Glutamatergic neuron (in vitro differentiated cells): ENCODE measurements at regions not wholly inside any gene's neighbourhood (a gene's known extent, or its start where the extent isn't known, plus 50 kb on each side); places are given as distances from the start of the nearest gene placed in this dataset.

ENCODE experiments used
- DNase-seq: peaks from one replicate; pipeline ENCODE4 v3.0.0; 2022
- H3K27ac Mint-ChIP-seq: one replicate; pipeline ENCODE4 v1.8.0; 2020; ENCODE audit warnings: mild to moderate bottlenecking, mixed read lengths, inconsistent platforms; ENCODE audit not compliant: unreplicated experiment
- H3K27me3 Mint-ChIP-seq: one replicate; pipeline ENCODE4 v1.8.0; 2020; ENCODE audit warnings: mild to moderate bottlenecking, moderate library complexity, mixed read lengths, inconsistent platforms; ENCODE audit not compliant: unreplicated experiment
- H3K36me3 Mint-ChIP-seq: one replicate; pipeline ENCODE4 v1.8.0; 2020; ENCODE audit warnings: mild to moderate bottlenecking, mixed read lengths, inconsistent platforms; ENCODE audit not compliant: unreplicated experiment
- H3K4me1 Mint-ChIP-seq: one replicate; pipeline ENCODE4 v1.8.0; 2020; ENCODE audit warnings: mild to moderate bottlenecking, low read depth, mixed read lengths, inconsistent platforms; ENCODE audit not compliant: unreplicated experiment
- H3K4me3 Mint-ChIP-seq: one replicate; pipeline ENCODE4 v1.8.0; 2020; ENCODE audit warnings: mild to moderate bottlenecking, mixed read lengths, inconsistent platforms; ENCODE audit not compliant: unreplicated experiment
- H3K9me3 Mint-ChIP-seq: one replicate; pipeline ENCODE4 v1.8.0; 2020; ENCODE audit warnings: mild to moderate bottlenecking, moderate library complexity, mixed read lengths, inconsistent platforms; ENCODE audit not compliant: unreplicated experiment
- TF ChIP-seq, protein P1 (sequence below): fragments of 200-600 bp; sonication (generic); IDR thresholded peaks from one replicate; pipeline ENCODE4 v1.5.0; 2021; ENCODE audit not compliant: partially characterized antibody, unreplicated experiment

DNA sequence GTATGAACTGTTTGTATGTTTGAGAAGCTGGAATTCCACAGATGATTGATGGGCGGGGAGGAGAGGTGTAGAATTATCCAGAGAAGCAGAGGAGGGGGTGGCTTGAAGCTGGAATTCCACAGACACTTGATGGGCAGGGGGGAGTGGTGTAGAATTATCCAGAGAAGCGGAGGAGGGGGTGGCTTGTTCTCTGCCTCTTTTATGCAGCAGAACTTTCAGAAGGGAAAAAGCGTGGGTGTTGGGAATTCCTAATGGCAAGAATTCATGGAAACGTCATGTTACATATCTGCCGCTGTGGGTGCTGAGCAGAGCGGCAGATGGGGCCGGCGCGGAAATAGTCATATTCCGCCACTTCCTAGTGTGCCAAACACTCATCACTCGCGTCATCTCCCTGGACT, 167.9 kb upstream of the KCNG1 start:
- no peak overlapping the region for H3K4me3 Mint-ChIP-seq
- peaks cover 7% of the 10 kb centered on the region for H3K36me3 Mint-ChIP-seq
- peaks cover 5% of the 10 kb centered on the region for H3K27me3 Mint-ChIP-seq
- TF ChIP-seq, protein P1, sequence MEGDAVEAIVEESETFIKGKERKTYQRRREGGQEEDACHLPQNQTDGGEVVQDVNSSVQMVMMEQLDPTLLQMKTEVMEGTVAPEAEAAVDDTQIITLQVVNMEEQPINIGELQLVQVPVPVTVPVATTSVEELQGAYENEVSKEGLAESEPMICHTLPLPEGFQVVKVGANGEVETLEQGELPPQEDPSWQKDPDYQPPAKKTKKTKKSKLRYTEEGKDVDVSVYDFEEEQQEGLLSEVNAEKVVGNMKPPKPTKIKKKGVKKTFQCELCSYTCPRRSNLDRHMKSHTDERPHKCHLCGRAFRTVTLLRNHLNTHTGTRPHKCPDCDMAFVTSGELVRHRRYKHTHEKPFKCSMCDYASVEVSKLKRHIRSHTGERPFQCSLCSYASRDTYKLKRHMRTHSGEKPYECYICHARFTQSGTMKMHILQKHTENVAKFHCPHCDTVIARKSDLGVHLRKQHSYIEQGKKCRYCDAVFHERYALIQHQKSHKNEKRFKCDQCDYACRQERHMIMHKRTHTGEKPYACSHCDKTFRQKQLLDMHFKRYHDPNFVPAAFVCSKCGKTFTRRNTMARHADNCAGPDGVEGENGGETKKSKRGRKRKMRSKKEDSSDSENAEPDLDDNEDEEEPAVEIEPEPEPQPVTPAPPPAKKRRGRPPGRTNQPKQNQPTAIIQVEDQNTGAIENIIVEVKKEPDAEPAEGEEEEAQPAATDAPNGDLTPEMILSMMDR = no peak
- H3K27ac Mint-ChIP-seq = no peak overlapping the region
- DNase-seq = no peak
- peaks cover 11% of the 10 kb centered on the region for H3K4me1 Mint-ChIP-seq
- no peaks in the 10 kb centered on the region for H3K9me3 Mint-ChIP-seq

DNA sequence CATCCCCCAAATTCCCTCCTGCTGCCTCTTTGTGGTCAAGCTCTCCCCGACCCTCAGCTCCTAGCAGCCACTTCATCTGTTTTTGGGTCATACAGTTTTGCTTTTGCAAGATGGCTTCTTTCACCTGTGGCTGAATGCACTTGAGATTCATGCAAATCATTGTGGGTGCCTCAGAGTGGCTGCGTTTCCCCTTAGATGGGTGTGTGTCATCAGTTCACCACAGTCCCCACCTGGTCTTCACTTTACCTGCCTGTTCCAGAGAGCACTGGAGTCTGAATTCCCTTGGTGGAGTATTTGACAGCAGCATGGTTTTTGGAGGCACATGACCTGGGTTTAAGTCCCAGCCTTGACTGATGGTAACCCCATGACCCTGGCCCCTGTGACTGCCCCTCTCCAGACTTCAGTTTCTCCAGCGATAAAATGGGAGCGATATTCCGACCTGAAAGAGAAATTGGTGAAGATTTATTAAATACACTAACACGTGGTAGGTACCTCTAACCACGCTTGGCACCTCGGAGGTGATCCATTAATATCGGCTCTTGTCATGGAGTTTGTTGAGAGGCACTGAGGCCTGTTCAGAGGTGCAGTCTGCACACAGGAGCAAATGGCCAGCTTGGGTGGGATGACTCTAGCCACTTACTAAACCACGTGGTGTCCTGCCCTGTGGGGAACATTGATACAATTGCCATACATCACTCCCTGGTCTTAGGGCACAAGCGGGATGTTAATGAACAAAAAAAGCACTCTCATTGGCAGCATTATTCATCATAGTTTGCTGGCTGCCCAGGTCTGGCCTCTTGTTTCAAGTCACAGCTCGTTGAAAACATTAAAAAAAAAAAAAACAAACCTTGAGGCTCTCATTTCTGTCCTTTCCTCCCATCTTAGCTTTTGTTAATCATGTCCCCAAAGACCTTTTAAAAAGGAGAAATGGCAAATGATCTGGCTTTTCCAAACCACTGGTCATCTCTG, 167.2 kb upstream of the KCNG1 start:
- Mint-ChIP-seq H3K27ac (no peak overlapping the region), H3K36me3 (peaks cover under 1% of the 10 kb centered on the region), H3K9me3 (no peaks in the 10 kb centered on the region), H3K4me3 (no peak overlapping the region), H3K4me1 (peaks cover 11% of the 10 kb centered on the region), H3K27me3 (peaks cover 5% of the 10 kb centered on the region)
- no peak for DNase-seq
- TF ChIP-seq, protein P1 = no peak

DNA sequence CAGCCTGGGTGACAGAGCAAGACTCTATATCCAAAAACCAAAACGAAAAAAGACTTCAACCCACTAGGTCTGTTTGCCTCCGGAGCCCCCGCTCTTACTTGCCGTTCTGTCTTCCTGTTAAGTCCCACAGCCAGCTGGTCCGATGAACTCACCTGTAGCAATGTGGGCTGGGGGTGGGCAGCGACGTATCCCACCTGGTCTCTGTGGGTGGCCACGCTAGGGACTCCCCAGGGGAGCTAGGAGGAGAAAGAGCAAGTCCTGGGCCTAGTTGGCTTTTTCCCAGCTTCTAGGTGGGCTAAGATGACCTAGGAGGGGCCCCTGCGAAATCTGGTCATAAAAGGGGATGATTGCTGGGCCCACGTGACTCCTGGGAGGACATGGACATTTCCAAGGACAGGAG, 166.0 kb upstream of the KCNG1 start:
- H3K27ac Mint-ChIP-seq = no peak overlapping the region
- H3K4me1 Mint-ChIP-seq = peaks cover 11% of the 10 kb centered on the region
- H3K4me3 Mint-ChIP-seq = no peak overlapping the region
- TF ChIP-seq, protein P1 = no peak
- no peaks in the 10 kb centered on the region for H3K9me3 Mint-ChIP-seq
- H3K36me3 Mint-ChIP-seq = no peaks in the 10 kb centered on the region
- no peak for DNase-seq
- peaks cover 3% of the 10 kb centered on the region for H3K27me3 Mint-ChIP-seq

DNA sequence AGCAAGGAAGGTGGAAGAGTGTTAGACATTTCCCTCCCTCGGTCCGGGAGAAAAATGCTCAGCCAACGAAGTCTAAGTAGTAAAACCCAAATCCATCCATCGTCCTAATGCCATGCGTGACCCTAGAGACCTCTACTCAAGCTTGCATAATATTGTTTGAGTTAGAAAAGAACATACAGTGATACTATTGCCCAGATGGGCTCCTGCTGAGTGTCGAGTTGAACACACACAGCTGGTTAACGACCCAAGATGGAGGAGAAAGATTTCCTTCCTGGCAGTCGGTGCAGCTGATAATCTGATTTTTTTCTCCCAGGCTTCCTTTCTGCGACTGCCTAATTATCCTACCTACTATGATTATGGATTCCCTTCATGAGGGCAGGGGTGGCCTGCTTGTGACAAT, 164.4 kb upstream of the KCNG1 start:
- peak overlapping the region; percentile 45 for H3K27ac Mint-ChIP-seq
- peaks cover 11% of the 10 kb centered on the region for H3K4me1 Mint-ChIP-seq
- no peaks in the 10 kb centered on the region for H3K36me3 Mint-ChIP-seq
- H3K9me3 Mint-ChIP-seq = no peaks in the 10 kb centered on the region
- no peak for DNase-seq
- TF ChIP-seq, protein P1 = no peak
- no peak overlapping the region for H3K4me3 Mint-ChIP-seq
- peaks cover 3% of the 10 kb centered on the region for H3K27me3 Mint-ChIP-seq

DNA sequence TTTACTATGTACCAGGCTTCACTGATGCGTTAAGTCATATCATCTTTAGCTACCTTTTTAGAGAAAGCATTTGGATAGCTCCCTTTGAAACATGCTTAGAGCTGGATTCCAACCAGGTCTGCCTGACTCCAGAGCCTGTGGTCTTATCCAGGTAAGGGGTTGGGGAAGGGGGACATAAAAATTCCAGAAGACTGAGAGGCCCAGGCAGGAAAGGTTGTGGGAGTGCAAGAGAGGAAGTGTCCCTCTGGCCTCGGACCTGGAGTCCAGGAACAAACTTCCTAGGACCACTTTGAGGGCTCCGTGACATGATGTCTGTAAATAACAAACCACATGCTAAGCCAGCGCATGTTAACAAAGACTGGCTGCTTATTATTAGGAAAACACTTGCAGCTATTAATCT, 163.0 kb upstream of the KCNG1 start:
- Mint-ChIP-seq H3K4me1 (peaks cover 11% of the 10 kb centered on the region), H3K27me3 (peaks cover 3% of the 10 kb centered on the region), H3K27ac (no peak overlapping the region), H3K4me3 (no peak overlapping the region), H3K9me3 (no peaks in the 10 kb centered on the region), H3K36me3 (no peaks in the 10 kb centered on the region)
- DNase-seq = no peak
- TF ChIP-seq, protein P1 = no peak
